ENCODE measurements at regions not wholly inside any gene's neighbourhood (a gene's known extent, or its start where the extent isn't known, plus 50 kb on each side); places are given as distances from the start of the nearest gene placed in this dataset.

- no peak for TF ChIP-seq CTCF (IDR thresholded peaks at IDR 0.05 in 4 of 5, conservative IDR thresholded peaks at IDR 0.05 in 1 of 5)
- no peak for TF ChIP-seq POLR2A (IDR thresholded peaks at IDR 0.05)
Measured at GRCh38 chr9:1157836-1158235, 107.7 kb downstream of the DMRT2 start.
